Testis (tissue), 2 donors: ENCODE measurements at regions not wholly inside any gene's neighbourhood (a gene's known extent, or its start where the extent isn't known, plus 50 kb on each side); places are given as distances from the start of the nearest gene placed in this dataset.

Experiments used
- POLR2A ChIP-seq: fragments of 450-650 bp; IDR thresholded peaks from one replicate; pipeline ENCODE4 v1.6.1; 2017; ENCODE audit warnings: antibody characterized with exemption, mild to moderate bottlenecking, moderate library complexity
- TF ChIP-seq, protein P1 (sequence below), 3 experiments: fragments of 450-650 bp in 2 of 3; fragments of 200-600 bp in 1 of 3; sonication (generic) in 1 of 3; IDR thresholded peaks; one replicate each; pipeline ENCODE4 v1.5.1; 2016 to 2019; ENCODE audit warnings: antibody characterized with exemption in 3 of 3, mild to moderate bottlenecking in 2 of 3, moderate library complexity in 1 of 3

DNA sequence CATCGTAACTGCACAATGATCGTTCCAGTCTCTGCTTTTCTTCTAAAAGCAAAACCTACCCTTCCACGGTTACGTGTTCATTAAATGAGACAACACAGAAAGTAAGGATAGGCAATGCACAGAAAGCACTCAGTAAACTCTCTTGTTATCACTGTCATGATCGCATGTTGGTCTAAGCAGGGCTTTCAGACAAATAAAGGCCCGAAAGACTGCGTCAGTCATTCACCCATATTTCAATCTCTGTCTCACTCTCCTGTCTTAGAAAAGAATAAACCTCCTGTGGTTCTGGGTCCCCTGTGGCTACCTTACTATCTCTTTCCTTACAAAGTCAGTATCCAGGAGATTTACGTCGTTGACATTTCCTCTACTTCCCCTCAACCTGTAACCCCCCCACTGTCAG is 160.9 kb downstream of the VAPA start:
- TF ChIP-seq, protein P1, sequence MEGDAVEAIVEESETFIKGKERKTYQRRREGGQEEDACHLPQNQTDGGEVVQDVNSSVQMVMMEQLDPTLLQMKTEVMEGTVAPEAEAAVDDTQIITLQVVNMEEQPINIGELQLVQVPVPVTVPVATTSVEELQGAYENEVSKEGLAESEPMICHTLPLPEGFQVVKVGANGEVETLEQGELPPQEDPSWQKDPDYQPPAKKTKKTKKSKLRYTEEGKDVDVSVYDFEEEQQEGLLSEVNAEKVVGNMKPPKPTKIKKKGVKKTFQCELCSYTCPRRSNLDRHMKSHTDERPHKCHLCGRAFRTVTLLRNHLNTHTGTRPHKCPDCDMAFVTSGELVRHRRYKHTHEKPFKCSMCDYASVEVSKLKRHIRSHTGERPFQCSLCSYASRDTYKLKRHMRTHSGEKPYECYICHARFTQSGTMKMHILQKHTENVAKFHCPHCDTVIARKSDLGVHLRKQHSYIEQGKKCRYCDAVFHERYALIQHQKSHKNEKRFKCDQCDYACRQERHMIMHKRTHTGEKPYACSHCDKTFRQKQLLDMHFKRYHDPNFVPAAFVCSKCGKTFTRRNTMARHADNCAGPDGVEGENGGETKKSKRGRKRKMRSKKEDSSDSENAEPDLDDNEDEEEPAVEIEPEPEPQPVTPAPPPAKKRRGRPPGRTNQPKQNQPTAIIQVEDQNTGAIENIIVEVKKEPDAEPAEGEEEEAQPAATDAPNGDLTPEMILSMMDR (IDR thresholded peaks at IDR 0.05), result no peak
- TF ChIP-seq POLR2A, result no peak
